Lower leg skin (tissue), 3 donors: ENCODE measurements at regions not wholly inside any gene's neighbourhood (a gene's known extent, or its start where the extent isn't known, plus 50 kb on each side); places are given as distances from the start of the nearest gene placed in this dataset.

Experiments
- POLR2A ChIP-seq, 2 donors: fragments of 450-650 bp; IDR thresholded peaks; one replicate each; pipeline ENCODE4 v1.6.1; 2016 to 2017; ENCODE audit warnings: antibody characterized with exemption in 2 of 2, mild to moderate bottlenecking in 1 of 2, moderate library complexity in 1 of 2
- TF ChIP-seq, protein P1 (sequence below), 3 donors: fragments of 450-650 bp; IDR thresholded peaks; one replicate each; pipeline ENCODE4 v1.5.1; 2016; ENCODE audit warnings: antibody characterized with exemption in 3 of 3, mild to moderate bottlenecking in 3 of 3, moderate library complexity in 2 of 3

DNA sequence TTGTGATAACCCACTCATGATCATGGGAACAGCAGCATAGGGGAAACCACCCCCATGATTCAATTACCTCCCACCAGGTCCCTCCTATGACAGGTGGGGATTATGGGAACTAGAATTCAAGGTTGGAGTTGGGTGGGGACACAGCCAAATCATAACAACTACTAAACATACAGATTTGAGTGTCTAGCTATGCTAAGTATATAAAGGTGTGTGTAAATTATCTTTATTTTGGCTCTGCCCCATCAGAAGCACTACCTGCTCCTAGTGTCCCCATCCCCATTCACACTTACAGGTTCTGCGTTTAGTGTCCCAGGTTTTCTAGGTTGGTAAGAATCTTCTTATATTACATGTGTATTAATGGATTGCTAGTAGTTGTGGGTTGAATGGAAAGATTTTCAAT, 464.7 kb downstream of the EPHA4 start:
- TF ChIP-seq, protein P1, sequence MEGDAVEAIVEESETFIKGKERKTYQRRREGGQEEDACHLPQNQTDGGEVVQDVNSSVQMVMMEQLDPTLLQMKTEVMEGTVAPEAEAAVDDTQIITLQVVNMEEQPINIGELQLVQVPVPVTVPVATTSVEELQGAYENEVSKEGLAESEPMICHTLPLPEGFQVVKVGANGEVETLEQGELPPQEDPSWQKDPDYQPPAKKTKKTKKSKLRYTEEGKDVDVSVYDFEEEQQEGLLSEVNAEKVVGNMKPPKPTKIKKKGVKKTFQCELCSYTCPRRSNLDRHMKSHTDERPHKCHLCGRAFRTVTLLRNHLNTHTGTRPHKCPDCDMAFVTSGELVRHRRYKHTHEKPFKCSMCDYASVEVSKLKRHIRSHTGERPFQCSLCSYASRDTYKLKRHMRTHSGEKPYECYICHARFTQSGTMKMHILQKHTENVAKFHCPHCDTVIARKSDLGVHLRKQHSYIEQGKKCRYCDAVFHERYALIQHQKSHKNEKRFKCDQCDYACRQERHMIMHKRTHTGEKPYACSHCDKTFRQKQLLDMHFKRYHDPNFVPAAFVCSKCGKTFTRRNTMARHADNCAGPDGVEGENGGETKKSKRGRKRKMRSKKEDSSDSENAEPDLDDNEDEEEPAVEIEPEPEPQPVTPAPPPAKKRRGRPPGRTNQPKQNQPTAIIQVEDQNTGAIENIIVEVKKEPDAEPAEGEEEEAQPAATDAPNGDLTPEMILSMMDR (IDR thresholded peaks at IDR 0.05) = no peak
- TF ChIP-seq POLR2A (IDR thresholded peaks at IDR 0.05) = no peak
